Esophagus mucosa (tissue), 1 donor: ENCODE measurements at regions not wholly inside any gene's neighbourhood (a gene's known extent, or its start where the extent isn't known, plus 50 kb on each side); places are given as distances from the start of the nearest gene placed in this dataset.
"Not testable (repeated sequence)": the region's sequence is repeated elsewhere in the genome, so short reads cannot be mapped to it uniquely, and the experiment has no call there.

ENCODE experiments used
- ATAC-seq: fragments of 200-7000 bp; cut with Tn5 transposase; one replicate; pipeline ENCODE4 v1.9.1; 2020
- donor health status: DM: yes; HTN: yes; CAD: no.

- no peak for ATAC-seq
Measured at GRCh38 chr15:94847325-94847724, 616.0 kb downstream of the MCTP2 start.

DNA sequence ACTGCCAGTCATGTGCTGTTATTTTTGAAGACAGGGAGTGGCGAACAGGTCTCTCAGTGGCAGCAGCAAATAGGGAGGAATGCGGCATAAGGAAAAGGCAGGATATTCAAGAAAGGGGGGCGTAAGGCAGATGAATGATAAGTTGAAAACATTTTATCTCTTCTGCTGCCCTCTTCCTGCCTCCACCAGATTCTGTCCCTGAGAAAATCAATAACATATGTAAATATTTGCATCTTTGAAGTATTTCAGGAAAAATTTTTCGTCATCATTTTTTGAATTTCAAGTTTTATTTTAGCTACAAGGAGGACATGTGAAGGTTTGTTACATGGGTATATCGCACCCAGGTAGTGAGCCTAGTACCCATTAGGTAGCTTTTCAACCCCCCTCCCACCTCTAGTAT, 616.7 kb downstream of the MCTP2 start:
- no peak for ATAC-seq

DNA sequence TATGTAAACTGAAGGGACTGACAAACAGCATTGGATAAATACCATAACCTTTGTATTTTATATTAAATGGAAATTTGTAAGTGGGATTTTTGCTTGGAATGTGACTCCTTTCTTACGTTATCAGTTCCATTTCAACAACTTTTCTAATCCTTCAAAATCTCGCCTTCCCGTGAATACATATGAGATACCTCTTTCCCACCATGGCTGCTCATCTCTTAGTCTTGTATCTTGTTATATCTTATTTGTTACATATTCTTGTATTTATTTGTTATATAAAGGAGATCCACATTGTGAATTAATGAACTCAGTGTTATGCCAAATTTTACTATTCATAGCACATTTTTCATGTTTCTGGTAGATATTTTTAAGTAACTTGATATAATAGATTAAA, 623.7 kb downstream of the MCTP2 start:
- ATAC-seq = no peak

- ATAC-seq = no peak
Measured at GRCh38 chr15:94855409-94856266, 624.3 kb downstream of the MCTP2 start.

DNA sequence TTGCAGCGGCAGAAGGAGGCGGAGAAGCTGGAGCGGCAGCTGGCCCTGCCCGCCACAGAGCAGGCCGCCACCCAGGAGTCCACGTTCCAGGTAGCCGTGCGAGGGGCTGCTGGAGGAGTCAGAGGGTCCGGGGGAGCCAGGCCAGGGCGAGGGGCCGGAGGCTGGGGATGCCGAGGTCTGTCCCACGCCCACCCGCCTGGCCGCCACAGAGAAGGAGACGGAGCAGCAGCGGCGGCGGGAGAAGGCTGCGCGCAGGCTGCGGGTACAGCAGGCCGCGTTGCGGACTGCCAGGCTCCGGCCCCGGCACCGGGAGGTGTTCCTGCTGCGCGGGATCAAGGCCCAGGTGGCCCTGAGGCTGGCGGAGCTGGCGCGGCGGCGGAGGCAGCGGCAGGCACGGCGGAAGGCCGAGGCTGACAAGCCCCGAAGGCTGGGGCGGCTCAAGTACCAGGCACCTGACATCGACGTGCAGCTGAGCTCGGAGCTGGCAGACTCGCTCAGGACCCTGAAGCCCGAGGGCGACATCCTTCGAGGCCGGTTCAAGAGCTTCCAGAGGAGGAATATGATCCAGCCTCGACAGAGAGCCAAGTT, 625.0 kb downstream of the MCTP2 start:
- no peak for ATAC-seq

- ATAC-seq = no peak
Measured at GRCh38 chr15:94857466-94857865, 626.1 kb downstream of the MCTP2 start.

DNA sequence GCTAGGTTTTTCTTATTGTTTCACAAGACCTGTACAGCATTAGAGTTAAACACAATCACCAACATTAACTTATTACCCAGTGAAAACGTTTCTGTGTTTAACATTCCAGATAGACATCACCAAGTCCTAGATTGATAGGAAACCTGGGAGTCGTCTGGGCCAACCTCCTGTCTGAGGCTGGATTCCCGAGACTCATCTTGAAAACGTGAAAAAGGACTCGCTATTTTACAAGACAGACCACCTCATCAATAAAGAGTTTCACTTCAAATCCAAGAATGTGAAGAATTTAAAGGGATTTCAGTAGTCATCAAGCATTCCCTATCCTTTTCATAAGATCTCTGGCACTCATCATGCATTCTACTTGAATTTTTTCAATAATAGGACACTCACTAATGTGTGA, 626.6 kb downstream of the MCTP2 start:
- ATAC-seq = no peak

GRCh38 chr15:94858449-94858848, 627.1 kb downstream of the MCTP2 start:
- no peak for ATAC-seq

DNA sequence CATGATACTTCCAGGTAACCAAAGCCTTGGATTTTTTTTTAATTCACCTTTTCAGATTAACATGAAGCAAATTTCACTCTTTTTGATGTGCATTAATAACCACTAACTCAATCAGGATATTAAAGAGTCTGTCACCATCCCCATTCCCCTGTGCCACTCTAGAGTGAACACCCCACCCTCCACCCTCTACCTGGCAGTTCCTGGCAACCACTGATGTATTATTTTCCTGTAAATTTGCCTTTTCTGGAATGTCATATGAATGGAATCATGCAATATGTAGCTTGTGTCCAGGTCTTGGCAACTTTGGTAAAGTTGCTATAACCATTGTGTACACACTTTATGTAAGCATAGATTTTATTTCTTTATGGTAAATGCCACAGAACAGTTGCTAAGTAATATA, 627.6 kb downstream of the MCTP2 start:
- no peak for ATAC-seq

DNA sequence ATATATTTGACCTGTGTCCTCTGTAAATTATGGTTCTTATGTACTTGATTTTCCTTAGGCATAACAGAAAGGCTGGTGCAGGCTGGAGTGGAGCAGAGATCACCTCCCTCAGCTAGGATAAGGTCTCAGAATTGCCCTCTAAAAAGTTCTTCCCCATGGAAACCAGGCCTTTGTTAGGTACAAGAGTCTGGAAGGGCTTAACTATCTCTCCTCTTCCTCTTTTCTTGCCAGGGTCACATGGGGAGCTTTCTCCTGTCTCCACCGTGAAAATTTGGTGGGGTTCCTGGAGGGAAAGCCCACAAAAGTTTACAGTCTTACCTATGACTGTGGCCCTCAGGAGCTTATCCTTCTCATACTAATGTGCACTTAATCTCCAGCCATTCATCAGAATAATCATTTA, 633.2 kb downstream of the MCTP2 start:
- no peak for ATAC-seq

GRCh38 chr15:94868265-94868664, 636.9 kb downstream of the MCTP2 start:
- ATAC-seq = not testable (repeated sequence)

GRCh38 chr15:94875550-94875949, 644.2 kb downstream of the MCTP2 start:
- no peak for ATAC-seq

GRCh38 chr15:94877833-94878232, 646.5 kb downstream of the MCTP2 start:
- no peak for ATAC-seq

- ATAC-seq = peak; percentile 85
Measured at GRCh38 chr15:94882071-94882712, 650.8 kb downstream of the MCTP2 start.

DNA sequence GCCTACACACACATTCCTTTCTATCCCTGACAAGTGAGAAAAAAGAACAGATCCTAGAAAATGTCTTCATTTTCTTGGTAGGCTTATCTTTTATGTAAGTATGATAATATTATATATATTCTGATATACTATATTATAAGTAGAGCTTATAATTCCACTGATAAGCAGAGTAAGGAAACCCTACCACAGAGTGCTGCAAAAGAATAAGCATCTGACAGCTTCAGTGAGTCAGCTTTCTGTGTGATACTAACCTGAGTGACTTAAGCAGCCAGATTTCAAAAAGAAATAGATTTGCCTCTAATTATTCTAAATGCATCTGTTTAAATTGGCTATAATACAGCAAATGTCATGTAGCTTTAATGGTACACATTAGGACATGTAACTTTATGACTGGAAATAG, 656.0 kb downstream of the MCTP2 start:
- ATAC-seq = no peak

- ATAC-seq = no peak
Measured at GRCh38 chr15:94889153-94889552, 657.8 kb downstream of the MCTP2 start.

DNA sequence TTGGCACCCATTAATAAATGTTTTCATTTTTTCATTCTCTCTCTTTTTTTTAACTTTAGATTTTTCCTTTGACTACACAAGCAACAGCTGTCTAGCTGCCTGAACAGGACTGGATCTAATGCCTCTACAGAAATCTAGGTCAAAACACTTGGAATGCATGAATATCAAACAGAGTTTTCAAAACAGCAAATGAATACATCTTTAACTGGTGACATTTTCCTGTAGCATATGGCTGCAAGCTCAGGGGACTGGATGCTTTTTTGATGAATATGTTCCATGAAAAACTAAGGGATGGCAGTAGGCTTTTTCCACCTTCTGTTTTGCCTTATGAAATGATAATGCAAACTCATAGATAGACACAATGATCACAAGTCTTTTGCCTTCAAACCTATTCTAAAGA, 661.7 kb downstream of the MCTP2 start:
- ATAC-seq = no peak

DNA sequence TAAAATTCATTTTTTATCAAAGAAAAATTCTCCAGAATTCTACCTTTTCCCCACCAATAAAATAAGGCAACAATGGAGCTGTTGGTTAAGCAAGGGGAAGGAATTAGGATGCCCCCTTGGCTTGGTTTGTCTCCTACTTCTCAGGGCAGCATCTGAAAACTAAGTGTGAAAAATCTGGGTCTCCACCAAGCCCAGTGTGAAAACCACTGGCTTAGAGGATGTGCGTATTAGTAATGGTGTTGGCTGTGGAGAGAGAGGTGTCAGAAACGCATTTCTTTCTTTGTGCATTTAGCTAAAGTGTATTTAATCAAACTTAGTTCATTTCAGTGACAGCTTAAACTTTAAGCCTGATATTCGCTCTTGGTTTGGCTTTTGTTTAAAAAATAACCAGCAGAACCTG, 662.7 kb downstream of the MCTP2 start:
- ATAC-seq = no peak

- ATAC-seq = no peak
Measured at GRCh38 chr15:94909510-94909909, 678.1 kb downstream of the MCTP2 start.

DNA sequence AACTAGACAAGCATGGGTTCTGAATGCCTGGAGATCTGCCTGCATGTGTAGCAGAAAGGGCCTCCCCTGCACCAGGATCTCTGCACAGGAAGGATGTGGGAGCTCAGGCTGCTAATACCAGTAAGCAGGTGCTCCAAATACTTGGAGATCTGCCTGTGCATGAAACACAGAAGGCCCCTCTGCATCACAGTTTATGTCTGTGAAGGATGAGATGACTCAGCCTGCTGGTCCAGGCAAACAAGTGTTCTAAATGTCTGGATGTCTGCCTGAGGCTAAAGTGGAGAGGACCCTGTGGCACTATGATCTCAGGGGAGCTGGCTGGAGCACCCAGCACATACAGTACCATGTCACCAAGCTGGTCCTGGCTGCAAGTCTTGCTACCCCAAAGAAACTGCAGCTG, 678.8 kb downstream of the MCTP2 start:
- no peak for ATAC-seq

GRCh38 chr15:94912760-94913159, 681.4 kb downstream of the MCTP2 start:
- no peak for ATAC-seq

DNA sequence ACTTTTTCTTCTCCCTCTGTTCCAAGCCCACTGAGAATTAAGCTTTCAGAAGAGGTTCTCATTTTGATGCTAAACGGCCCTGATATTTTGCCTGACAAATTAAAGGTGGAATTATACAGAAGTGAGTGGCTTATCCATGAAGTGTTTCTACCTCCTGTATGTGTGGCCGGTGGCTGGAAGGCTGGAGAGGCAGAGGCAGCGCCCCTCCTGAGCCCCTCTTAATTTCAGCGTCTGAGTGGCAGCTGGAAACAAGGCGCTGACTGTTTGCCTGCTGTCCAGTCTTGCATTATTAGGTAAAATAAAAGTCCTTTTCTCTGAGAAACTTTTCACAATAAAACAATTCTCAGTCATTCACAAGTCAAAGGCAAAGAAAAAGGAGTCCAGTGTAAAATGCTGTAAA, 685.7 kb downstream of the MCTP2 start:
- no peak for ATAC-seq

- ATAC-seq = no peak
Measured at GRCh38 chr15:94921936-94922335, 690.6 kb downstream of the MCTP2 start.

GRCh38 chr15:94924057-94924456, 692.7 kb downstream of the MCTP2 start:
- ATAC-seq = no peak
